ENCODE measurements at regions not wholly inside any gene's neighbourhood (a gene's known extent, or its start where the extent isn't known, plus 50 kb on each side); places are given as distances from the start of the nearest gene placed in this dataset.

DNA sequence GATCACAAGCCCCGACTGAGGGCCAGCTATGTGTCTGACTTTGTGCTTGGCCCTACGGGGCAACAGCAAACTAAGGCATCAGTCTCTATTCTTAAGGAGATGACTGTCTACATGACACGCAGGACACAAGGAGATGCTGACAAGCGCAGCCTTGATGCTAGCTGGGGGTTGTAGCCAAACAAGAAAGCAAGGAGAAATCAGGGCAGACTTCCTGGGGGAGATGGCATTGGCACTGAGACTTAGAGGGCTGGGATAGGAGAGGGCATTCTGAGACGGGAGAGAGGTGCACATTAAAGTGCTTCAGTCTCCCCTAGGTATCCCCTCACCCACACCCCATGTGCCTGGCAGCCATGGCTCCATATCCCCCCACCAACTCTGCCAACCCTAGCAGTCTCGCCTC lies 210.8 kb upstream of the POU3F1 start:
- Histone ChIP-seq H3K79me1 (ENCODE audit: insufficient read depth, low read depth, low read length, poor library complexity, severe bottlenecking) (no peaks in the 10 kb centered on the region), H2AK5ac (ENCODE audit: insufficient read length, low read length) (no peak overlapping the region), H3K23ac (ENCODE audit: insufficient read length, low read depth, low read length) (no peak overlapping the region), H3K27ac (ENCODE audit: insufficient read length, low read depth, low read length) (no peak overlapping the region), H3K14ac (ENCODE audit: insufficient read depth, low read length) (no peak overlapping the region; the same call in 1 of the 2 replicates), H3K9ac (ENCODE audit: extremely low read depth, insufficient read length, low read length) (no peak overlapping the region), H4K91ac (ENCODE audit: insufficient read length, low read depth, low read length) (no peak overlapping the region), H3K27me3 (ENCODE audit: insufficient read depth, low read length) (no peaks in the 10 kb centered on the region), H3K4me2 (ENCODE audit: insufficient read depth, insufficient read length, low read length) (no peak overlapping the region), H3K18ac (ENCODE audit: insufficient read length, low read depth, low read length) (no peak overlapping the region), H3K56ac (ENCODE audit: insufficient read length, low read depth, low read length) (no peak overlapping the region), H2BK5ac (ENCODE audit: insufficient read length, low read length) (no peak overlapping the region), H3K4ac (ENCODE audit: low read depth, low read length) (no peak overlapping the region), H3K23me2 (ENCODE audit: insufficient read length, low read depth, low read length, poor library complexity, severe bottlenecking) (no peaks in the 10 kb centered on the region), H3K4me1 (ENCODE audit: insufficient read depth, low read length) (no peaks in the 10 kb centered on the region; the same call in 1 of the 2 replicates), H2BK120ac (ENCODE audit: low read depth, low read length, poor library complexity, severe bottlenecking) (no peak overlapping the region), H3T11ph (ENCODE audit: low read length) (no peak overlapping the region), H4K5ac (ENCODE audit: insufficient read length, low read depth, low read length) (no peak overlapping the region), H2BK20ac (ENCODE audit: low read depth, low read length, poor library complexity, severe bottlenecking) (no peak overlapping the region), H2AFZ (ENCODE audit: low read length) (no peak overlapping the region), H2BK15ac (ENCODE audit: low read depth, low read length) (no peak overlapping the region), H4K20me1 (ENCODE audit: control insufficient read depth, insufficient read depth, insufficient read length) (no peaks in the 10 kb centered on the region), H3K9me3 (ENCODE audit: control insufficient read depth, low read depth, low read length) (no peaks in the 10 kb centered on the region), H2BK12ac (ENCODE audit: insufficient read length, low read depth, low read length) (no peak overlapping the region), H4K8ac (replicated peaks; ENCODE audit: insufficient read length, low read depth, low read length) (no peak overlapping the region), H3K79me2 (ENCODE audit: insufficient read depth, low read length) (peaks cover 2% of the 10 kb centered on the region; the same call in 1 of the 2 replicates)
- TF ChIP-seq, protein P1, sequence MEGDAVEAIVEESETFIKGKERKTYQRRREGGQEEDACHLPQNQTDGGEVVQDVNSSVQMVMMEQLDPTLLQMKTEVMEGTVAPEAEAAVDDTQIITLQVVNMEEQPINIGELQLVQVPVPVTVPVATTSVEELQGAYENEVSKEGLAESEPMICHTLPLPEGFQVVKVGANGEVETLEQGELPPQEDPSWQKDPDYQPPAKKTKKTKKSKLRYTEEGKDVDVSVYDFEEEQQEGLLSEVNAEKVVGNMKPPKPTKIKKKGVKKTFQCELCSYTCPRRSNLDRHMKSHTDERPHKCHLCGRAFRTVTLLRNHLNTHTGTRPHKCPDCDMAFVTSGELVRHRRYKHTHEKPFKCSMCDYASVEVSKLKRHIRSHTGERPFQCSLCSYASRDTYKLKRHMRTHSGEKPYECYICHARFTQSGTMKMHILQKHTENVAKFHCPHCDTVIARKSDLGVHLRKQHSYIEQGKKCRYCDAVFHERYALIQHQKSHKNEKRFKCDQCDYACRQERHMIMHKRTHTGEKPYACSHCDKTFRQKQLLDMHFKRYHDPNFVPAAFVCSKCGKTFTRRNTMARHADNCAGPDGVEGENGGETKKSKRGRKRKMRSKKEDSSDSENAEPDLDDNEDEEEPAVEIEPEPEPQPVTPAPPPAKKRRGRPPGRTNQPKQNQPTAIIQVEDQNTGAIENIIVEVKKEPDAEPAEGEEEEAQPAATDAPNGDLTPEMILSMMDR (conservative IDR thresholded peaks at IDR 0.05) = no peak
- H3K27ac Mint-ChIP-seq = no peak overlapping the region; a peak in 1 of 7 replicates
- peaks cover 3 to 11% of the 10 kb centered on the region in 2 experiments; a peak in 4 of 5 replicates for H3K9me3 Mint-ChIP-seq
- peaks cover 18% of the 10 kb centered on the region for H3K27me3 Mint-ChIP-seq (ENCODE audit: low read depth)
- H3K36me3 Mint-ChIP-seq (ENCODE audit: insufficient read depth in 1 of 3, low read depth in 3 of 3) = peaks cover 0 to 5% (median 5%) of the 10 kb centered on the region in 3 experiments; a peak in 3 of 7 replicates
- H3K4me1 Mint-ChIP-seq = peaks cover 8 to 21% of the 10 kb centered on the region in 2 experiments; a peak in 3 of 4 replicates
- no peak overlapping the region for H3K4me3 Mint-ChIP-seq
- DNase-seq = no peak
- no CpG with 5 or more reads among the region's 6 CpGs for WGBS (ENCODE audit: extremely low coverage, insufficient read length, low lambda C conversion rate)

All from H9 (cell line).